H1 (cell line): ENCODE measurements at regions not wholly inside any gene's neighbourhood (a gene's known extent, or its start where the extent isn't known, plus 50 kb on each side); places are given as distances from the start of the nearest gene placed in this dataset.

Experiments
- CTCF ChIA-PET: fragments of 300-600 bp; sonication (Branson Sonifier 250); formaldehyde crosslinking; loops from one replicate; lab custom pipeline; 2021; ENCODE audit not compliant: partially characterized antibody; lab: Charles Lee
- POLR2A ChIA-PET: fragments of 300-600 bp; sonication (Branson Sonifier 250); formaldehyde crosslinking; loops from one replicate; lab custom pipeline; 2021; ENCODE audit warnings: inconsistent platforms; ENCODE audit not compliant: partially characterized antibody; lab: Charles Lee
- DNase-seq, 2 experiments: peaks; one replicate each; pipeline versions ENCODE4 v3.0.0 to v3.0.0-alpha.2; 2010 to 2022; ENCODE audit warnings: low spot score in 2 of 2, low read depth in 1 of 2, mixed read lengths in 1 of 2
- FAIRE-seq: peaks from 2 replicates; lab custom pipeline; 2011; peaks lifted over from hg19 to GRCh38; lab: Jason Lieb, UNC
- H2AFZ ChIP-seq: 2 replicates; pipeline ENCODE4 v1.8.1; 2012; ENCODE audit warnings: low read length, inconsistent platforms
- H2AK5ac ChIP-seq: 2 replicates; pipeline ENCODE4 v1.6.1; 2013; ENCODE audit warnings: low read depth, low read length
- H2BK120ac ChIP-seq: replicated peaks from 2 replicates; pipeline ENCODE3; 2013; ENCODE audit warnings: low read depth, low read length, inconsistent platforms
- H2BK12ac ChIP-seq: 2 replicates; pipeline ENCODE4 v1.6.1; 2013; ENCODE audit warnings: low read depth, low read length
- H2BK15ac ChIP-seq: 2 replicates; pipeline ENCODE4 v1.6.1; 2013; ENCODE audit warnings: low read length
- H2BK20ac ChIP-seq: 2 replicates; pipeline ENCODE4 v1.6.1; 2013; ENCODE audit warnings: low read length
- H2BK5ac ChIP-seq: 2 replicates; pipeline ENCODE4 v1.6.1; 2013; ENCODE audit warnings: low read depth, low read length
- H3K14ac ChIP-seq: 2 replicates; pipeline ENCODE4 v1.6.1; 2013; ENCODE audit warnings: inconsistent platforms; ENCODE audit not compliant: insufficient read length
- H3K18ac ChIP-seq: 2 replicates; pipeline ENCODE4 v1.6.1; 2013; ENCODE audit warnings: low read length; ENCODE audit errors: extremely low read depth
- H3K23ac ChIP-seq: 2 replicates; pipeline ENCODE4 v1.6.1; 2013; ENCODE audit warnings: inconsistent platforms; ENCODE audit not compliant: insufficient read length
- H3K23me2 ChIP-seq: 2 replicates; pipeline ENCODE4 v1.6.1; 2013; ENCODE audit warnings: low read depth, low read length
- H3K27ac ChIP-seq: 2 replicates; pipeline ENCODE4 v1.6.1; 2011; ENCODE audit warnings: low read depth, low read length, inconsistent platforms
- H3K27me3 ChIP-seq, 4 experiments: replicated peaks in 1 of 4; 1 replicate in 1 of 4; 2 replicates in 3 of 4; pipeline versions ENCODE4 v1.6.1 to v1.8.1; 2011 to 2013; ENCODE audit warnings: low read length in 3 of 4, mild to moderate bottlenecking in 3 of 4, inconsistent platforms in 2 of 4, mixed read lengths in 2 of 4, moderate library complexity in 1 of 4; ENCODE audit not compliant: control insufficient read depth in 3 of 4, insufficient read depth in 3 of 4; ENCODE audit errors: extremely low read depth in 1 of 4
- H3K36me3 ChIP-seq, 4 experiments: 2 replicates each; pipeline versions ENCODE4 v1.6.1 to v1.8.1; 2011 to 2013; ENCODE audit warnings: mild to moderate bottlenecking in 4 of 4, low read length in 3 of 4, moderate library complexity in 2 of 4, control low read depth in 1 of 4, inconsistent platforms in 1 of 4; ENCODE audit not compliant: insufficient read depth in 4 of 4, control insufficient read depth in 2 of 4
- H3K4ac ChIP-seq: replicated peaks from 2 replicates; pipeline ENCODE3; 2013; ENCODE audit warnings: low read length, low read depth, mixed read lengths, inconsistent platforms; ENCODE audit not compliant: insufficient read length
- H3K4me1 ChIP-seq, 4 experiments: replicated peaks in 1 of 4; 1 replicate in 1 of 4; 2 replicates in 3 of 4; pipeline versions ENCODE4 v1.6.1 to v1.8.1; 2011 to 2013; ENCODE audit warnings: low read length in 3 of 4, inconsistent platforms in 2 of 4, mixed read lengths in 1 of 4; ENCODE audit not compliant: insufficient read depth in 4 of 4, control insufficient read depth in 3 of 4
- H3K4me2 ChIP-seq, 2 experiments: 2 replicates each; pipeline versions ENCODE4 v1.6.1 to v1.8.1; 2011 to 2013; ENCODE audit warnings: low read depth in 2 of 2, low read length in 2 of 2, control low read depth in 1 of 2, inconsistent platforms in 1 of 2, mild to moderate bottlenecking in 1 of 2; ENCODE audit not compliant: insufficient read depth in 1 of 2
- H3K4me3 ChIP-seq, 4 experiments: fragments of 200-600, 300-600 bp in 1 of 4; sonication (generic), shearing (Covaris generic), sonication (Bioruptor Twin) in 1 of 4; 2 replicates each; pipeline versions ENCODE4 v1.5.1 to v1.8.1; 2011 to 2016; ENCODE audit warnings: low read length in 4 of 4, low read depth in 3 of 4, control low read depth in 2 of 4, inconsistent platforms in 2 of 4, mild to moderate bottlenecking in 2 of 4, mixed read lengths in 1 of 4, moderate library complexity in 1 of 4; ENCODE audit not compliant: insufficient read depth in 2 of 4; ENCODE audit errors: extremely low read depth in 1 of 4
- H3K56ac ChIP-seq: replicated peaks from 2 replicates; pipeline ENCODE3; 2013; ENCODE audit warnings: low read depth, mild to moderate bottlenecking, mixed read lengths, low read length, inconsistent platforms; ENCODE audit not compliant: insufficient read length
- H3K79me1 ChIP-seq: 2 replicates; pipeline ENCODE4 v1.6.1; 2013; ENCODE audit warnings: low read depth, low read length, control low read depth
- H3K79me2 ChIP-seq, 2 experiments: 2 replicates each; pipeline versions ENCODE4 v1.6.1 to v1.8.1; 2012 to 2013; ENCODE audit warnings: low read length in 2 of 2, mild to moderate bottlenecking in 2 of 2, inconsistent platforms in 1 of 2; ENCODE audit not compliant: insufficient read depth in 2 of 2, control insufficient read depth in 1 of 2
- H3K9ac ChIP-seq, 4 experiments: replicated peaks in 1 of 4; 1 replicate in 1 of 4; 2 replicates in 3 of 4; pipeline versions ENCODE4 v1.6.1 to v1.8.1; 2011 to 2013; ENCODE audit warnings: low read depth in 3 of 4, low read length in 3 of 4, control low read depth in 2 of 4, mild to moderate bottlenecking in 2 of 4, moderate library complexity in 2 of 4, inconsistent platforms in 1 of 4; ENCODE audit errors: extremely low read depth in 1 of 4
- H3K9me3 ChIP-seq, 2 experiments: 2 replicates each; pipeline versions ENCODE4 v1.6.1 to v1.8.1; 2012 to 2013; ENCODE audit warnings: mild to moderate bottlenecking in 2 of 2, moderate library complexity in 2 of 2, control low read depth in 1 of 2, inconsistent platforms in 1 of 2, low read depth in 1 of 2, low read length in 1 of 2, mixed read lengths in 1 of 2; ENCODE audit not compliant: insufficient read depth in 2 of 2
- H4K20me1 ChIP-seq, 2 experiments: replicated peaks in 1 of 2; 2 replicates each; pipeline versions ENCODE3 to v1.8.1; 2011 to 2013; ENCODE audit warnings: inconsistent platforms in 2 of 2, low read length in 2 of 2, mild to moderate bottlenecking in 1 of 2; ENCODE audit not compliant: insufficient read depth in 2 of 2, control insufficient read depth in 1 of 2
- H4K5ac ChIP-seq: 2 replicates; pipeline ENCODE4 v1.6.1; 2013; ENCODE audit warnings: low read length, low read depth, mixed read lengths, inconsistent platforms; ENCODE audit not compliant: insufficient read length
- H4K8ac ChIP-seq: 2 replicates; pipeline ENCODE4 v1.8.0; 2013; ENCODE audit warnings: mild to moderate bottlenecking, moderate library complexity, low read length, inconsistent platforms; ENCODE audit not compliant: insufficient read depth; ENCODE audit errors: extremely low read depth
- H4K91ac ChIP-seq: replicated peaks from 2 replicates; pipeline ENCODE3; 2013; ENCODE audit warnings: low read length, mixed read lengths, inconsistent platforms; ENCODE audit not compliant: insufficient read length
- BRCA1 ChIP-seq: IDR thresholded peaks from 2 replicates; pipeline ENCODE4 v1.6.1; 2012; ENCODE audit warnings: low read depth, low read length, improper control_type of control experiment
- CTCF ChIP-seq, 3 experiments: IDR thresholded peaks; 1 replicate in 2 of 3; 2 replicates in 1 of 3; pipeline versions ENCODE4 v1.5.1 to v1.6.1; 2011; ENCODE audit warnings: low read length in 3 of 3, mild to moderate bottlenecking in 3 of 3, inconsistent platforms in 2 of 3, low read depth in 1 of 3, moderate library complexity in 1 of 3; ENCODE audit not compliant: insufficient read depth in 1 of 3; ENCODE audit errors: control extremely low read depth in 1 of 3
- GABPA ChIP-seq: IDR thresholded peaks from 2 replicates; pipeline ENCODE4 v1.6.1; 2011; ENCODE audit warnings: mild to moderate bottlenecking, low read length, moderate library complexity, borderline replicate concordance; ENCODE audit not compliant: insufficient read depth
- MAX ChIP-seq: IDR thresholded peaks from 2 replicates; pipeline ENCODE4 v1.6.1; 2012; ENCODE audit warnings: inconsistent platforms
- NANOG ChIP-seq: IDR thresholded peaks from 2 replicates; pipeline ENCODE4 v1.6.1; 2011; ENCODE audit warnings: low read length, low read depth, mild to moderate bottlenecking, inconsistent platforms; ENCODE audit not compliant: insufficient read depth, poor library complexity, severe bottlenecking
- SRF ChIP-seq: IDR thresholded peaks from 2 replicates; pipeline ENCODE4 v1.6.1; 2011; ENCODE audit warnings: mild to moderate bottlenecking, low read depth, low read length, moderate library complexity
- TBP ChIP-seq: IDR thresholded peaks from 2 replicates; pipeline ENCODE4 v1.6.1; 2011; ENCODE audit warnings: low read depth, low read length, improper control_type of control experiment
- WGBS, 2 experiments: shearing (Covaris generic) in 1 of 2; methylation state at CpG; one replicate each; pipeline versions ENCODE4 v1.1.6 to v1.1.7; 2013 to 2015; ENCODE audit warnings: low lambda C conversion rate in 2 of 2, mixed read lengths in 2 of 2, inconsistent platforms in 1 of 2, low coverage in 1 of 2, missing lambda C conversion rate in 1 of 2; ENCODE audit not compliant: insufficient replicate concordance in 2 of 2, insufficient coverage in 1 of 2, insufficient read length in 1 of 2; ENCODE audit errors: extremely low coverage in 1 of 2, missing lambda C conversion rate in 1 of 2; 5-methylcytosine and 5-hydroxymethylcytosine counted together

- peak overlapping the region; percentile 93 for H2AFZ ChIP-seq
- CTCF ChIA-PET: interaction anchor here (0.7 to 2.1 kb wide), 6 partner anchors 13 to 237 kb away, joined by 3 to 7 read pairs (median 3); no protein-coding TSS in a partner anchor
- H3K36me3 ChIP-seq: no peaks in the 10 kb centered on the region
These were observed 127.7 kb downstream of the SNAPC1 start for GRCh38 chr14:61889914-61890351.

More at GRCh38 chr14:61889914-61890351, 127.7 kb downstream of the SNAPC1 start:
- Histone ChIP-seq H3K4me1 (0 out of 7 replicates have a peak, but pooled peaks cover 0 to 11% (median 0%) of the 10 kb centered on the region in 4 experiments), H3K27me3 (no peaks in the 10 kb centered on the region), H3K23ac (no peak overlapping the region), H2BK5ac (no peak overlapping the region), H3K56ac (no peak overlapping the region), H4K5ac (no peak overlapping the region), H3K27ac (no peak overlapping the region), H4K20me1 (no peaks in the 10 kb centered on the region), H4K91ac (no peak overlapping the region), H2AK5ac (no peak overlapping the region), H3K18ac (no peak overlapping the region), H3K4me2 (no peak overlapping the region), H3K4ac (no peak overlapping the region), H2BK120ac (no peak overlapping the region), H3K79me2 (no peaks in the 10 kb centered on the region), H3K14ac (no peak overlapping the region), H2BK20ac (no peak overlapping the region), H2BK12ac (no peak overlapping the region), H3K9me3 (no peaks in the 10 kb centered on the region), H4K8ac (no peak overlapping the region), H3K23me2 (no peaks in the 10 kb centered on the region), H3K79me1 (no peaks in the 10 kb centered on the region), H2BK15ac (no peak overlapping the region), H3K9ac (no peak overlapping the region), H3K4me3 (no peak overlapping the region)
- POLR2A ChIA-PET: interaction anchor here (0.8 kb wide), 1 partner anchor 209 kb away, joined by 5 read pairs; no protein-coding TSS in a partner anchor
- TF ChIP-seq SRF: no peak
- no peak for TF ChIP-seq GABPA
- TF ChIP-seq MAX: no peak
- TF ChIP-seq NANOG: no peak
- TF ChIP-seq TBP: no peak
- TF ChIP-seq BRCA1: no peak
- TF ChIP-seq CTCF (IDR thresholded peaks at IDR 0.05; ENCODE audit: control extremely low read depth in 1 of 3, insufficient read depth in 1 of 3, low read depth in 1 of 3, low read length in 3 of 3): peak in 1 of 3 experiments; percentile 39; a peak in 1 of 4 replicates
- no peak for FAIRE-seq
- 47% methylated on average over 4 of the region's 4 CpGs; no CpG with 5 or more reads in 1 of the 2 experiments for WGBS, 2 experiments
- DNase-seq: no peak
